Panc1 (cell line): ENCODE measurements at regions not wholly inside any gene's neighbourhood (a gene's known extent, or its start where the extent isn't known, plus 50 kb on each side); places are given as distances from the start of the nearest gene placed in this dataset.
A peak's percentile ranks its signal among the peaks of the same experiment; 100 is the strongest.
"Not testable (repeated sequence)": the region's sequence is repeated elsewhere in the genome, so short reads cannot be mapped to it uniquely, and the experiment has no call there.

ENCODE experiments used
- ATAC-seq: fragments of 200-7000 bp; cut with Tn5 transposase; 2 replicates; pipeline ENCODE4 v1.9.1; 2020; ENCODE audit warnings: mild to moderate bottlenecking, moderate library complexity
- BruUV-seq: library from RNA; stranded (reverse); fragments of 400-500 nt; replicated peaks from 2 replicates; lab custom pipeline; 2021; lab: Mats Ljungman, UMichigan
- CTCF ChIA-PET: fragments of 300-600 bp; sonication (Branson Sonifier 250); formaldehyde crosslinking; loops from one replicate; lab custom pipeline; 2022; ENCODE audit warnings: antibody characterized with exemption; lab: Charles Lee
- POLR2A ChIA-PET: fragments of 300-600 bp; sonication (Branson Sonifier 250); formaldehyde crosslinking; loops from one replicate; lab custom pipeline; 2022; ENCODE audit warnings: antibody characterized with exemption; lab: Charles Lee
- DNase-seq: peaks from one replicate; pipeline ENCODE4 v3.0.0-alpha.2; 2010; ENCODE audit warnings: low read depth, low spot score
- H3K27ac ChIP-seq: 2 replicates; pipeline ENCODE4 v1.5.1; 2011; ENCODE audit warnings: mild to moderate bottlenecking, low read length, inconsistent platforms
- H3K27me3 ChIP-seq: fragments of 200-500 bp; sonication (Bioruptor generic); 2 replicates; pipeline ENCODE4 v1.6.0; 2014; ENCODE audit warnings: low read length, inconsistent platforms; ENCODE audit not compliant: control insufficient read depth, insufficient read depth
- H3K36me3 ChIP-seq: fragments of 200-500 bp; sonication (Bioruptor generic); 2 replicates; pipeline ENCODE4 v1.5.1; 2014; ENCODE audit warnings: inconsistent platforms, mild to moderate bottlenecking, low read length, moderate library complexity; ENCODE audit not compliant: control insufficient read depth, insufficient read depth
- H3K4me1 ChIP-seq: 2 replicates; pipeline ENCODE4 v1.5.1; 2011; ENCODE audit warnings: inconsistent platforms, mild to moderate bottlenecking, low read length, moderate library complexity; ENCODE audit not compliant: control insufficient read depth, insufficient read depth
- H3K4me3 ChIP-seq, 2 experiments: 2 replicates each; pipeline ENCODE4 v1.5.1; 2011 to 2012; ENCODE audit warnings: low read depth in 2 of 2, low read length in 2 of 2, mild to moderate bottlenecking in 2 of 2, inconsistent platforms in 1 of 2, moderate library complexity in 1 of 2
- H3K9me3 ChIP-seq: fragments of 200-500 bp; sonication (Bioruptor generic); 2 replicates; pipeline ENCODE4 v1.5.1; 2014; ENCODE audit warnings: low read depth, mild to moderate bottlenecking, inconsistent platforms, low read length, moderate library complexity; ENCODE audit not compliant: control insufficient read depth, insufficient read depth
- CTCF ChIP-seq: fragments of 450-650 bp; IDR thresholded peaks from 2 replicates; pipeline ENCODE4 v1.5.1; 2017; ENCODE audit warnings: mild to moderate bottlenecking
- POLR2AphosphoS5 ChIP-seq: IDR thresholded peaks from 2 replicates; pipeline ENCODE4 v1.6.1; 2012; ENCODE audit warnings: mild to moderate bottlenecking, low read depth, low read length, moderate library complexity
- REST ChIP-seq, 2 experiments: IDR thresholded peaks; 2 replicates each; pipeline ENCODE4 v1.6.1; 2011 to 2012; ENCODE audit warnings: low read depth in 2 of 2, control low read depth in 1 of 2, low read length in 1 of 2, mild to moderate bottlenecking in 1 of 2, moderate library complexity in 1 of 2; ENCODE audit not compliant: insufficient read depth in 1 of 2
- SIN3A ChIP-seq: IDR thresholded peaks from 2 replicates; pipeline ENCODE4 v1.6.1; 2012; ENCODE audit warnings: low read depth, mild to moderate bottlenecking, low read length, moderate library complexity, borderline replicate concordance; ENCODE audit not compliant: insufficient read depth
- TCF7L2 ChIP-seq: IDR thresholded peaks from 2 replicates; pipeline ENCODE4 v1.6.1; 2011; ENCODE audit warnings: mild to moderate bottlenecking, low read depth, low read length, inconsistent platforms
- in situ Hi-C: cut with HindIII; loops from 2 replicates; pipeline ENCODE4 v1.10.0; 2016; ENCODE audit warnings: low sequenced_read_pairs, low pct_unique_long_range_greater_than_20kb
- intact Hi-C: fragments of 100-400 bp; cut with micrococcal nuclease; formaldehyde crosslinking; loops from one replicate; pipeline ENCODE4 v1.10.0; 2022; ENCODE audit not compliant: unreplicated experiment

- no peaks in the 10 kb centered on the region for H3K27me3 ChIP-seq
- TF ChIP-seq CTCF: no peak
- no peak for TF ChIP-seq TCF7L2
- TF ChIP-seq POLR2AphosphoS5: no peak
- TF ChIP-seq SIN3A: no peak
- DNase-seq (no peak), ATAC-seq (no peak)
- H3K36me3 ChIP-seq: no peaks in the 10 kb centered on the region
- H3K4me3 ChIP-seq: no peak overlapping the region
- intact Hi-C loops: no loop called here
- in situ Hi-C loops: no loop called here
- no peaks in the 10 kb centered on the region for H3K4me1 ChIP-seq
- CTCF ChIA-PET: no interaction called here
- no peaks in the 10 kb centered on the region for H3K9me3 ChIP-seq
- POLR2A ChIA-PET: no interaction called here
- no peak overlapping the region for H3K27ac ChIP-seq
- no TSS peak for BruUV-seq
Observed at GRCh38 chr5:54390539-54391031, 64.9 kb upstream of the HSPB3 start.

- CTCF ChIA-PET: no interaction called here
- ATAC-seq (no peak), DNase-seq (peak; percentile 39)
- POLR2A ChIA-PET: no interaction called here
- H3K4me1 ChIP-seq: no peaks in the 10 kb centered on the region
- H3K9me3 ChIP-seq: no peaks in the 10 kb centered on the region
- in situ Hi-C loops (no loop called here), intact Hi-C loops (no loop called here)
- no peaks in the 10 kb centered on the region for H3K27me3 ChIP-seq
- TF ChIP-seq CTCF (no peak), REST (IDR thresholded peaks at IDR 0.05; ENCODE audit: insufficient read depth in 1 of 2, low read depth in 2 of 2, low read length in 1 of 2) (no peak), TCF7L2 (no peak), SIN3A (no peak), POLR2AphosphoS5 (no peak)
- BruUV-seq: no TSS peak
- H3K27ac ChIP-seq: no peak overlapping the region
- no peaks in the 10 kb centered on the region for H3K36me3 ChIP-seq
- H3K4me3 ChIP-seq: no peak overlapping the region
Observed at GRCh38 chr5:54390015-54390414, 65.5 kb upstream of the HSPB3 start.

DNA sequence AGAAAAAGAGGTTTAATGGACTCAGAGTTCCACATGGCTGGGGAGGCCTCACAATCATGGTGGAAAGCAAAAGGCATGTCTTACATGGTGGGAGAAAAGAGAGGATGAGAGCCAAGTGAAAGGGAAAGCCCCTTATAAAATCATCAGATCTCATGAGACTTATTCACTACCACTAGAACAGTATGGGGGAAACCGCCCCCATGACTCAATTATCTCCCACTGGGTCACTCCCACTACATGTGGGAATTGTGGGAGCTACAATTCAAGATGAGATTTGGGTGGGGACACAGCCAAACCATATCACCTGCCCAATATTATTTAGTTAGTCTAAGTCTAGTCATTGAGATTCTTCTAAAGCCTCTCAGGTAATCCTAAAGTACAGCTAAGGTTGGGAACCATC, 66.1 kb upstream of the HSPB3 start:
- in situ Hi-C loops: not testable (repeated sequence)

More for the DNA sequence above, 66.1 kb upstream of the HSPB3 start:
- H3K36me3 ChIP-seq, H3K27ac ChIP-seq, POLR2A ChIA-PET, intact Hi-C loops, ATAC-seq, H3K4me3 ChIP-seq, BruUV-seq, DNase-seq, H3K9me3 ChIP-seq, H3K4me1 ChIP-seq, H3K27me3 ChIP-seq, CTCF ChIA-PET: not testable (repeated sequence)
